MM.1S (cell line): ENCODE measurements at regions not wholly inside any gene's neighbourhood (a gene's known extent, or its start where the extent isn't known, plus 50 kb on each side); places are given as distances from the start of the nearest gene placed in this dataset.

ENCODE experiments used
- EZH2 ChIP-seq: fragments of 300-600 bp; sonication (generic); optimal IDR thresholded peaks from 2 replicates; pipeline ENCODE3; 2017; ENCODE audit warnings: low read depth, mild to moderate bottlenecking, antibody characterized with exemption, low read length, mixed read lengths
- TF ChIP-seq, protein P1 (sequence below): fragments of 300-600 bp; sonication (generic); IDR thresholded peaks from 2 replicates; pipeline ENCODE4 v1.5.1; 2016; ENCODE audit warnings: antibody characterized with exemption, low read length, mixed read lengths

DNA sequence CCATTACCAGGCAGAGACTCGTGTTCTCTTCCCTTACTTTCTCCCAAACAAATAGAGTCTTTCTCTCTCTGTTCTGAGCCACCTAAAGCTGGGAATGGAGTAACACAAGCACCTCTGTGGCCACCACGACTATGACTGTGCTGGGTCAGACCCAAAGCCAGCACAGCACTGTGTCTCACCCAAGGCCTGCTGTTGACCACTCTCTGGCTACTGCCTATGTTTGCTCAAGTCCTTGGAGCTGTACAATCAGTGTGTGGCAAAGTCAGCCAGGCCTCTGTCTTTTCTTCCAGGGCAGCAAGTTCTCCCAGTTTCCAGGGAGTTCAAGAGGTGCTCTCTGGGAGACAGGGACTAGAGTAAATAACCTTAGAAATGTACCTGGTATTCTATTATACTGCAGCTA lies 239.4 kb downstream of the FAM47A start:
- TF ChIP-seq, protein P1, sequence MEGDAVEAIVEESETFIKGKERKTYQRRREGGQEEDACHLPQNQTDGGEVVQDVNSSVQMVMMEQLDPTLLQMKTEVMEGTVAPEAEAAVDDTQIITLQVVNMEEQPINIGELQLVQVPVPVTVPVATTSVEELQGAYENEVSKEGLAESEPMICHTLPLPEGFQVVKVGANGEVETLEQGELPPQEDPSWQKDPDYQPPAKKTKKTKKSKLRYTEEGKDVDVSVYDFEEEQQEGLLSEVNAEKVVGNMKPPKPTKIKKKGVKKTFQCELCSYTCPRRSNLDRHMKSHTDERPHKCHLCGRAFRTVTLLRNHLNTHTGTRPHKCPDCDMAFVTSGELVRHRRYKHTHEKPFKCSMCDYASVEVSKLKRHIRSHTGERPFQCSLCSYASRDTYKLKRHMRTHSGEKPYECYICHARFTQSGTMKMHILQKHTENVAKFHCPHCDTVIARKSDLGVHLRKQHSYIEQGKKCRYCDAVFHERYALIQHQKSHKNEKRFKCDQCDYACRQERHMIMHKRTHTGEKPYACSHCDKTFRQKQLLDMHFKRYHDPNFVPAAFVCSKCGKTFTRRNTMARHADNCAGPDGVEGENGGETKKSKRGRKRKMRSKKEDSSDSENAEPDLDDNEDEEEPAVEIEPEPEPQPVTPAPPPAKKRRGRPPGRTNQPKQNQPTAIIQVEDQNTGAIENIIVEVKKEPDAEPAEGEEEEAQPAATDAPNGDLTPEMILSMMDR = no peak
- TF ChIP-seq EZH2 = no peak
